AG04449 (cell line): ENCODE measurements at regions not wholly inside any gene's neighbourhood (a gene's known extent, or its start where the extent isn't known, plus 50 kb on each side); places are given as distances from the start of the nearest gene placed in this dataset.
"Not testable (repeated sequence)": the region's sequence is repeated elsewhere in the genome, so short reads cannot be mapped to it uniquely, and the experiment has no call there.

Experiments used
- CTCF ChIA-PET: fragments of 350-600 bp; formaldehyde crosslinking; extraction: SDS; loops from one replicate; lab custom pipeline; 2021; ENCODE audit warnings: antibody characterized with exemption; lab: Yijun Ruan, JAX
- POLR2A ChIA-PET: fragments of 400-600, 350-600 bp; formaldehyde crosslinking; extraction: SDS; loops from one replicate; lab custom pipeline; 2020; ENCODE audit warnings: antibody characterized with exemption, inconsistent platforms; lab: Yijun Ruan, JAX
- DNase-seq: peaks from one replicate; pipeline ENCODE4 v3.0.0-alpha.2; 2010; ENCODE audit warnings: low read depth, low spot score
- H3K4me3 ChIP-seq: 2 replicates; pipeline ENCODE4 v1.5.1; 2011; ENCODE audit warnings: low read depth, mild to moderate bottlenecking, control low read depth, low read length
- TF ChIP-seq, protein P1 (sequence below): IDR thresholded peaks from one replicate; pipeline ENCODE4 v1.5.1; 2011; ENCODE audit warnings: mild to moderate bottlenecking, moderate library complexity, low read length, control low read depth, inconsistent platforms; ENCODE audit not compliant: insufficient read depth; ENCODE audit errors: missing control alignments

DNA sequence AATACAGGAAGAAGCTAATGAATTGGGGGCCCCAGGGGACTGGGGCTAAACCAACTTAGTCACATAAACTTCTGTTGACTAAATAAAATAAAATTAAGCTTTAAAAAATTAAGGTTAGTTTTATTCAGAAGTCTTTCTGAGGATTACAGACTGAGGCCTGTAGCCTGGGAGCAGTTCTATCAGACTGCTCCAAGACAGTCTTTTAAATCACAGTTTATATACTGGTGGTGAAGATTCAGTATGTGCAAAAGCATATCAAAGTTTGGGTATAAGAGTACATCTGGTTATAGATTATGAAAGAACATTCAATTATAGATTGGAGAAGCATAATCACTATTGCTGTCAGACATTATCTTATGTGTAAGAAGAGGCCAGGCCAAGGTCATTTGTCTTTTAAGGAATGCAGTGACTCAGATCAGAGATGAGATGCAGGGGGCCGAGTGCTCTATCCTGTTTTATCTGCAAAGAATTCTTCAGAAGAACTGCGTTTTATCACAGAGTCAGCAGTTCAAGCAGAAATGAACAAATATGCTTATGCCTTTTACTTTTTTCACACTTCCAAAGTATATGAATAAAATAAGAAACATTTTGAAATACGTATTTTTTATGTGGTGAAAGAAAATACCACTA is 109.4 kb downstream of the PDHA2 start:
- POLR2A ChIA-PET: no interaction called here
- TF ChIP-seq, protein P1, sequence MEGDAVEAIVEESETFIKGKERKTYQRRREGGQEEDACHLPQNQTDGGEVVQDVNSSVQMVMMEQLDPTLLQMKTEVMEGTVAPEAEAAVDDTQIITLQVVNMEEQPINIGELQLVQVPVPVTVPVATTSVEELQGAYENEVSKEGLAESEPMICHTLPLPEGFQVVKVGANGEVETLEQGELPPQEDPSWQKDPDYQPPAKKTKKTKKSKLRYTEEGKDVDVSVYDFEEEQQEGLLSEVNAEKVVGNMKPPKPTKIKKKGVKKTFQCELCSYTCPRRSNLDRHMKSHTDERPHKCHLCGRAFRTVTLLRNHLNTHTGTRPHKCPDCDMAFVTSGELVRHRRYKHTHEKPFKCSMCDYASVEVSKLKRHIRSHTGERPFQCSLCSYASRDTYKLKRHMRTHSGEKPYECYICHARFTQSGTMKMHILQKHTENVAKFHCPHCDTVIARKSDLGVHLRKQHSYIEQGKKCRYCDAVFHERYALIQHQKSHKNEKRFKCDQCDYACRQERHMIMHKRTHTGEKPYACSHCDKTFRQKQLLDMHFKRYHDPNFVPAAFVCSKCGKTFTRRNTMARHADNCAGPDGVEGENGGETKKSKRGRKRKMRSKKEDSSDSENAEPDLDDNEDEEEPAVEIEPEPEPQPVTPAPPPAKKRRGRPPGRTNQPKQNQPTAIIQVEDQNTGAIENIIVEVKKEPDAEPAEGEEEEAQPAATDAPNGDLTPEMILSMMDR: no peak
- H3K4me3 ChIP-seq: no peak overlapping the region
- no peak for DNase-seq
- CTCF ChIA-PET: no interaction called here

DNA sequence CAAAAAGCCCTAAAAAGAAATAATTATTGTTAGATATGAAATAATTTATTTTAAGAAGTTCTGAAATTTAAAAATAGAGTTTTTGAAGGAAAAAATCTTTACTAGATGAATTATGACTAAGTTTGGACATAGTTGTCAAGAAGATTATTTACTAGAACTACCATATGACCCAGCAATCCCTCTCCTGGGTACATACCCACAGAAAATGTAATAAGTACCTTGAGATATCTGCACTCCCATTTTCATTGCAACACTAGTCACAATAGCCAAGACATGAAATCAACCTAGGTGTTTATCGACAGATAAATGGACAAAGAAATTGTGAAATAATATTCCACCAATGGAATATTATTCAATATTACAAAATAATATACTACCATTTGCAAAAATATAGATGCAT is 109.9 kb downstream of the PDHA2 start:
- TF ChIP-seq, protein P1: no peak
- ChIA-PET CTCF (no interaction called here), POLR2A (no interaction called here)
- no peak overlapping the region for H3K4me3 ChIP-seq
- DNase-seq: no peak

DNA sequence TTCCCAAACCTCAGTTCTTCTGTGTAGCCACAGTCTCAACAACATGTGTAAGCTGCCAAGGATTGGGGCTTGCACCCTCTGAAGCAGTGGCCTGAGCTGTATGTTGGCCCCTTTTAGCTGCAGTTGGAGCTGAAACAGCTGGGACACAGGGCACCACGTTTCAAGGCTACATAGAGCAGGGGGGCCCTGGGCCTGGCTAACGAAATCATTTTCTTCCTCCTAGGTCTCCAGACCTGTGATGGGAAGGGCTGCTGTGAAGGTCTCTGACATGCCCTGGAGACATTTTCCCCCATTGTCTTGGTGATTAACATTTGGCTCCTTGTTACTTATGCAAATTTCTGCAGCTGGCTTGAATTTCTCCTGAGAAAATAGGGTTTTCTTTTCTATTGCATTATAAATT is 112.6 kb downstream of the PDHA2 start:
- DNase-seq, H3K4me3 ChIP-seq, POLR2A ChIA-PET, CTCF ChIA-PET: not testable (repeated sequence)

DNA sequence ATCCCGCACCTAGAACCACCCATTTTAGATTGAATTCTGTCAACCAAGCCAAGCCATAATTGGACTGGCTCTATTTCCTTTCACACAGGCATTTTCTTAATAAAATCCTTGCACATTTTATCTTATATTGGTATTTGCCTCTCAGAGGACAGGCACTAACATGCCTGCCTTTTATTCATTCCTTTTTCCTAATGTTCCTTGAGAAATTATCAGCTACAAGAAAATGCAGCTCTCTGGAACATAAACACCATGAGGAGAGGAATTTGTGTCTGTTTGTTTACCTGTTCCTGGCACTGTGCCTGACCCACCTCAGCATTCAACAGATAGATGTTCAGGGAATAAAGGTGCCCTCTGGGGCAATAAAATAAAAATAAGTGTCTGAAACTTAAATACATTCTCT is 116.2 kb downstream of the PDHA2 start:
- DNase-seq: no peak
- CTCF ChIA-PET: no interaction called here
- POLR2A ChIA-PET: no interaction called here
- TF ChIP-seq, protein P1: no peak
- no peak overlapping the region for H3K4me3 ChIP-seq

DNA sequence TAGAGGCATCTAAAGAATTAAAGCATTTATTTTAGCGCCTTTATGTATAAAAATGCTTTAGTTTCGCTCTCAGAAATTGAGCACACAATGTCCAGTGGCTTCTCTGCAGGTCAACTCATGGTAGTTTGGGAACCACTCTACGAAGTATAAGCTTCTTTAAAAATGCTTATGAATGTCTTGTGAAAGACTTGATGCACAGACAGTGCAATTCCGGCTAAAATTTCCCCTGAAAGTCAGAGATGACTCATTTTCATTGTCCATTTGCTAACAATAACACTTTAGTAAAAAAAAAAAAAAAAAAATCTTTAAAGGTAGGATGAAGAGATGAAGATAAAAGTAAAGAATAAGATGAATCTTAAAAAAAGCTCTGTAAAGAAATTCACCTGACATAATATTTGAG is 117.2 kb downstream of the PDHA2 start:
- no peak for DNase-seq
- no peak overlapping the region for H3K4me3 ChIP-seq
- CTCF ChIA-PET: no interaction called here
- POLR2A ChIA-PET: no interaction called here
- TF ChIP-seq, protein P1: no peak

DNA sequence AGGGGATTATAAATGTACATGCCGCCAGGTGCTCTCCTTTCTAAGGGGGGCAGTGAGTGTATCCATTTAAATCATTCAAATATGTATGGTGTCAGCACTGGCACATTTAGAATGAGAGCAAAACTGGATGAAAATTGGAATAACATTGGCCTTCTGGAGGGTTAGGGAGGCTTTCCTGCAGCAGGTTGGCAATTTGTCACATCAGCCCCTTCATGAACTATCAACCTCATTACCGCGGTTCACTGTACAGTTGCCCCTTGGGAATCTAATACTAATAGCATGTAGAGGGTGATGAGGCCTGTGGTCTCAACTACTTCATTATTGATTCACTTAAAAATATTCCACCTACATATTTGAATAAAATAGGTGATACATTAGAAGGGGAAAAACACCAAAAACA is 117.9 kb downstream of the PDHA2 start:
- TF ChIP-seq, protein P1: no peak
- H3K4me3 ChIP-seq: no peak overlapping the region
- POLR2A ChIA-PET: no interaction called here
- CTCF ChIA-PET: no interaction called here
- no peak for DNase-seq

DNA sequence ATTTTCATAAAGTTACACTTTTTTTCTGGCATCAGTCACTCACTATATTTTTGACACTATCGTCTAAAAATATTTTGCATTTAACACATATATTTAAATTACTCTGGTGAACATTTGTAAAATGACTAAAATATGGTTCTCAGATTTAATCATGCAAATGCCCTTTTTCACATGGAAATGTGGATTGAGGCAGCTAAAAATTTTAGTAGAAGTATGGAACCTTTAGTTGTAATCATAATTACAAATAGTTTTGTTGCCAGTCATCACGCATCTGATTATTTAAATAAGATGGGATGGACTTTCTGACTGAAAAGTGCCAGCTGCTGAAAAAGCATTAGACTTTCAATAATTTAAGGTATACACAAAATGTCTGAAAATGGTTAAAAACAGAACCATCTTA is 119.3 kb downstream of the PDHA2 start:
- no peak for DNase-seq
- no peak overlapping the region for H3K4me3 ChIP-seq
- TF ChIP-seq, protein P1: no peak
- ChIA-PET CTCF (no interaction called here), POLR2A (no interaction called here)
